ENCODE measurements at regions not wholly inside any gene's neighbourhood (a gene's known extent, or its start where the extent isn't known, plus 50 kb on each side); places are given as distances from the start of the nearest gene placed in this dataset.

- H3K4me3 ChIP-seq (ENCODE audit: low read length): no peak overlapping the region
- no peaks in the 10 kb centered on the region for H4K20me1 ChIP-seq (ENCODE audit: low read length)
- H3F3A ChIP-seq (ENCODE audit: low read length, unreplicated experiment): no peaks in the 10 kb centered on the region
- H3K27ac ChIP-seq (ENCODE audit: low read length): no peak overlapping the region
- no peak overlapping the region for H3K9ac ChIP-seq (ENCODE audit: low read length)
- CTCF ChIA-PET: interaction anchor here (0.5 kb wide), 1 partner anchor 26 kb away, joined by 3 read pairs; no protein-coding TSS in a partner anchor
- intact Hi-C loops (cut with micrococcal nuclease): no loop called here
- no peaks in the 10 kb centered on the region for H3K36me3 ChIP-seq (ENCODE audit: low read depth, low read length)
- no peak for DNase-seq
- H2AFZ ChIP-seq (ENCODE audit: low read length): no peak overlapping the region
- no peak for ATAC-seq
- no peaks in the 10 kb centered on the region for H3K27me3 ChIP-seq (ENCODE audit: low read length)
- no TSS peak for BruUV-seq (replicated peaks)
- POLR2A ChIA-PET (ENCODE audit: unreplicated experiment): no interaction called here
- peaks cover 12% of the 10 kb centered on the region; the same call in 1 of the 2 replicates for H3K4me1 ChIP-seq (ENCODE audit: insufficient read depth, low read length)
- H3K4me2 ChIP-seq (ENCODE audit: low read length): no peak overlapping the region
- H3K79me2 ChIP-seq (ENCODE audit: low read length): no peaks in the 10 kb centered on the region
- no peaks in the 10 kb centered on the region for H3K9me2 ChIP-seq (replicated peaks; ENCODE audit: low read length)
- TF ChIP-seq EZH2 (IDR thresholded peaks at IDR 0.05; ENCODE audit: low read length, unreplicated experiment) (no peak), CTCF (conservative IDR thresholded peaks at IDR 0.05; ENCODE audit: low read depth, low read length) (no peak), EZH2phosphoT487 (IDR thresholded peaks at IDR 0.05; ENCODE audit: borderline replicate concordance, low read length) (no peak)
- H3K9me3 ChIP-seq (ENCODE audit: low read length): no peaks in the 10 kb centered on the region
Observed at GRCh38 chr1:212495766-212496494, 63.2 kb downstream of the NENF start.

GRCh38 chr1:212496682-212497081 lies 64.0 kb downstream of the NENF start:
- Histone ChIP-seq H3K4me3 (ENCODE audit: low read length) (no peak overlapping the region), H3K79me2 (ENCODE audit: low read length) (no peaks in the 10 kb centered on the region), H3K4me2 (ENCODE audit: low read length) (no peak overlapping the region), H2AFZ (ENCODE audit: low read length) (no peak overlapping the region), H3K9me3 (ENCODE audit: low read length) (no peaks in the 10 kb centered on the region), H3K9me2 (replicated peaks; ENCODE audit: low read length) (no peaks in the 10 kb centered on the region), H3F3A (ENCODE audit: low read length, unreplicated experiment) (no peaks in the 10 kb centered on the region), H3K9ac (ENCODE audit: low read length) (no peak overlapping the region), H3K27ac (ENCODE audit: low read length) (no peak overlapping the region), H3K27me3 (ENCODE audit: low read length) (no peaks in the 10 kb centered on the region), H4K20me1 (ENCODE audit: low read length) (no peaks in the 10 kb centered on the region), H3K4me1 (ENCODE audit: insufficient read depth, low read length) (peaks cover 12% of the 10 kb centered on the region; the same call in 1 of the 2 replicates), H3K36me3 (ENCODE audit: low read depth, low read length) (no peaks in the 10 kb centered on the region)
- ChIA-PET CTCF (no interaction called here), POLR2A (ENCODE audit: unreplicated experiment) (no interaction called here)
- DNase-seq: no peak
- BruUV-seq (replicated peaks): no TSS peak
- intact Hi-C loops (cut with micrococcal nuclease): no loop called here
- no peak for ATAC-seq
- TF ChIP-seq EZH2phosphoT487 (IDR thresholded peaks at IDR 0.05; ENCODE audit: borderline replicate concordance, low read length): no peak
- TF ChIP-seq CTCF (conservative IDR thresholded peaks at IDR 0.05; ENCODE audit: low read depth, low read length): no peak
- no peak for TF ChIP-seq EZH2 (IDR thresholded peaks at IDR 0.05; ENCODE audit: low read length, unreplicated experiment)

GRCh38 chr1:212497553-212497952 lies 64.8 kb downstream of the NENF start:
- DNase-seq (no peak), ATAC-seq (no peak)
- Histone ChIP-seq H2AFZ (ENCODE audit: low read length) (no peak overlapping the region), H3K36me3 (ENCODE audit: low read depth, low read length) (no peaks in the 10 kb centered on the region), H3K9me3 (ENCODE audit: low read length) (no peaks in the 10 kb centered on the region), H3K27me3 (ENCODE audit: low read length) (no peaks in the 10 kb centered on the region), H3K9me2 (replicated peaks; ENCODE audit: low read length) (no peaks in the 10 kb centered on the region), H3K79me2 (ENCODE audit: low read length) (no peaks in the 10 kb centered on the region), H3K9ac (ENCODE audit: low read length) (no peak overlapping the region), H3F3A (ENCODE audit: low read length, unreplicated experiment) (no peaks in the 10 kb centered on the region), H3K27ac (ENCODE audit: low read length) (no peak overlapping the region), H3K4me1 (ENCODE audit: insufficient read depth, low read length) (peaks cover 12% of the 10 kb centered on the region; the same call in 1 of the 2 replicates), H3K4me2 (ENCODE audit: low read length) (no peak overlapping the region), H3K4me3 (ENCODE audit: low read length) (no peak overlapping the region), H4K20me1 (ENCODE audit: low read length) (no peaks in the 10 kb centered on the region)
- ChIA-PET POLR2A (ENCODE audit: unreplicated experiment) (no interaction called here), CTCF (no interaction called here)
- intact Hi-C loops (cut with micrococcal nuclease): no loop called here
- no peak for TF ChIP-seq EZH2 (IDR thresholded peaks at IDR 0.05; ENCODE audit: low read length, unreplicated experiment)
- TF ChIP-seq CTCF (conservative IDR thresholded peaks at IDR 0.05; ENCODE audit: low read depth, low read length): no peak
- no peak for TF ChIP-seq EZH2phosphoT487 (IDR thresholded peaks at IDR 0.05; ENCODE audit: borderline replicate concordance, low read length)
- BruUV-seq (replicated peaks): no TSS peak
